ENCODE measurements at regions not wholly inside any gene's neighbourhood (a gene's known extent, or its start where the extent isn't known, plus 50 kb on each side); places are given as distances from the start of the nearest gene placed in this dataset.

- TF ChIP-seq POLR2A (IDR thresholded peaks at IDR 0.05; ENCODE audit: low read depth, low read length) = no peak
- no peak for TF ChIP-seq POLR2AphosphoS5 (IDR thresholded peaks at IDR 0.05; ENCODE audit: low read depth, low read length)
Measured at GRCh38 chr17:5901731-5902130, 168.4 kb upstream of the WSCD1 start.

All from GM12892 (cell line).